HG03469 (cell line): ENCODE measurements at regions not wholly inside any gene's neighbourhood (a gene's known extent, or its start where the extent isn't known, plus 50 kb on each side); places are given as distances from the start of the nearest gene placed in this dataset.
"Not testable (repeated sequence)": the region's sequence is repeated elsewhere in the genome, so short reads cannot be mapped to it uniquely, and the experiment has no call there.

Experiments used
- ATAC-seq: cut with Tn5 transposase; IDR thresholded peaks from one replicate; pipeline ENCODE4 v1.9.1; 2021; ENCODE audit warnings: mild to moderate bottlenecking, moderate library complexity, moderate number of reproducible peaks; ENCODE audit not compliant: unreplicated experiment

DNA sequence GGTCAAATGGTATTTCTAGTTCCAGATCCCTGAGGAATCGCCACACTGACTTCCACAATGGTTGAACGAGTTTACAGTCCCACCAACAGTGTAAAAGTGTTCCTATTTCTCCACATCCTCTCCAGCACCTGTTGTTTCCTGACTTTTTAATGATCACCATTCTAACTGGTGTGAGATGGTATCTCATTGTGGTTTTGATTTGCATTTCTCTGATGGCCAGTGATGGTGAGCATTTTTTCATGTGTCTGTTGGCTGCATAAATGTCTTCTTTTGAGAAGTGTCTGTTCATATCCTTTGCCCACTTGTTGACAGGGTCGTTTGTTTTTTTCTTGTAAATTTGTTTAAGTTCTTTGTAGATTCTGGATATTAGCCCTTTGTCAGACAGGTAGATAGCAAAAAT lies 269.9 kb upstream of the NREP start:
- ATAC-seq: not testable (repeated sequence)

DNA sequence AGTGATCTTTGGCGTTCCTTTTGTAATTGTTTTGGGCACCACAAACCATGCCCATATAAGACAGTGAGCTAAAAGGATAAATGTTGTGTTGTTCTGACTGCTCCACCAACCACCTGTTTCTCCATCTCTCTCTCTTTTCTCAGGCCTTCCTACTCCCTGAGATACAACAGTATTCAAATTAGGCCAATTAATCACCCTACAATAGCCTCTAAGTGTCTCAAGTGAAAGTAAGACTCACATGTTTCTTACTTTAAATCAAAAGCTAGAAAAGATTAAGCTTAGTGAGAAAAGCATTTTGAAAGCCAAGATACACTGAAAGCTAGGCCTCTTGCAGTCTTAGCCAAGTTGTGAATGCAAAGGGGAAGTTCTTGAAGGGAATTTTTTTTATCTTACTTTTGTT lies 268.8 kb upstream of the NREP start:
- ATAC-seq: no peak

DNA sequence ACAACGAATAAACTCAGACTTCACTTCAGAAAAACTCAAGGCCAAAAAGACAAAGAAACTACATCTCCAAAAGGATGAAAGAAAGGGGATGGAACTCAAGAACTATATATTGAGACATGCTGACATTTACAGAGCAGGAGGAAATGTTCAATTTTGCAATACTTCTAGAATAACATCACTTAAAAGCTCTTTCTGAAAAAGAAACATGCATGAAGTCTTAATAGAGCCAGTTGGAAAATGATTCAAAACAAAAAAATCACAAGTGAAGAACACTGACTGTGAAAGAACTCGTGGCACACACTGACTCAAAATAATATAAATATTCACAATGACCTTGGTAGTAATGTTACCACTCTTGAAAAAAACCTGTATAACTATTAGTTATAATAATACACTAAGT lies 267.8 kb upstream of the NREP start:
- ATAC-seq: no peak

DNA sequence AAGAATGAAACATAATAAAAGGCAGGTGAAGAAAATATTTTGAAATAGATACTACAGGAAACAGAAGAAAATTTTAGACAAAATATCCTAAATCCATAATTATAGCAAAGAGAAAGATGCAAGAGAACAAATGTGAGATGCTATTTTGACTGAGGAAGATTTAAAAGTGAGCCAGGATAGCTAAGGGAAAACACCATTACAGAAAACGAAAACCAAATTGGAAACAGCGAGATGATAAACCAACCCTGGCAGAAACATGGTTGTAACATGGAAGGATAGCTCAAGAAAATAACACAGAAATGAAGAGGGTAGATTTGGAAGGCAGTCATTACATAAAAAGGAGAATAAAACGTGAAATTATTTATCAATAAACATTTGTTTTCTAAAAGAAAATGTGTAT lies 267.2 kb upstream of the NREP start:
- ATAC-seq: no peak

DNA sequence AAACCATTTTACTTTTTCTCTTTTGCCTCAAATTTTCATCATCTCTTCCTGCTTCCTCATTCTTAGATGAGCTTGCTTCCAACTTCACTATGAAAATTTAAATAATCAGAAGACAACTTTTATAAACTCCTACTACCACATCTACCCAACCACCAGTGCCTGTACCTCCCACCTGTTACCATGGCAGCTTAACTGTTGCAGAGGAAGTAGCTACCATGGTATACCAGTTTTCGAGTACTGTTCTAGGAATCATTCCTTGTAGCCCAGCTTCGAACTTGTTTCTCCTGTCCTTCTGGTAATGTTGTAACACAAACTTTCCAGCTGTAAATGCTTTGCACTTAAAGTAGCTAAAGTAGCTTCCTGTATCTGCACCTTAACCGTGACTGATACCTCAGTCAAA lies 266.8 kb upstream of the NREP start:
- no peak for ATAC-seq

DNA sequence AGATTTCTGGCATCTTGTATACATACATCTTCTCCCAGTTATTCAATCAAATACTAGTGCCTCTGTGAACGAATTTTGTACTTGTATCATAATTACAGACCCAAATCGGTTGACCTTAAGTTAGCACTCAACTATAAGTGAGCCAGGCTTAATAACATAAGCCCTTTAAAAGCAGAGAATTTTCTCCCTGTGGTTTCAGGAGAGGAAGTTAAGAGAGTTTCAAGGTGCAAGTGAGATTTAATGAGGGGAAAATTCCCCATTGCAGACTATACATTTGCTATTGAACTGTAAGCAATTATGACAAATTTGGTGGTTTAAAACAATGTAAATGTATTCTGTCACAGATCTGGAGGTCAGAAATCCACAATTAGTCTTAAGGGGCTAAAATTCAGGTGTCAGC lies 261.9 kb upstream of the NREP start:
- ATAC-seq: no peak

DNA sequence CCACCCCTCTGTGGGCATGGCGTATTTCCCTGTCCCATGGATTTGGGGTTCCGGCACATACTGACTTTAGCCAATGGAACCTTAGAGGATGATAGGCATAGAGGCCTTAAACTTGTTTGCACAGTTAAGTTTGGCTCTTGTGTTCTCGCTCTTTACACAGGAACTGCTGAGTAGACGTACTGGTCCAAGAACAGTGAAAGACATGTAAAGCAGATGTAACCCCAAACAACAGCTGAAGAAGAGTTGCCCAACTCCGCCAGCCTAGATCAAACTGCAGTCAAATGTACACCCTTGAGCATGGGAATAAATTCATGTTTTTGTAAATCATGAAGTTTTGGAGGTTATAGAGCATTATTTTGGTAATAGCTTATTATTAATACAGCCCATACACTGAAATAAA lies 260.0 kb upstream of the NREP start:
- no peak for ATAC-seq

DNA sequence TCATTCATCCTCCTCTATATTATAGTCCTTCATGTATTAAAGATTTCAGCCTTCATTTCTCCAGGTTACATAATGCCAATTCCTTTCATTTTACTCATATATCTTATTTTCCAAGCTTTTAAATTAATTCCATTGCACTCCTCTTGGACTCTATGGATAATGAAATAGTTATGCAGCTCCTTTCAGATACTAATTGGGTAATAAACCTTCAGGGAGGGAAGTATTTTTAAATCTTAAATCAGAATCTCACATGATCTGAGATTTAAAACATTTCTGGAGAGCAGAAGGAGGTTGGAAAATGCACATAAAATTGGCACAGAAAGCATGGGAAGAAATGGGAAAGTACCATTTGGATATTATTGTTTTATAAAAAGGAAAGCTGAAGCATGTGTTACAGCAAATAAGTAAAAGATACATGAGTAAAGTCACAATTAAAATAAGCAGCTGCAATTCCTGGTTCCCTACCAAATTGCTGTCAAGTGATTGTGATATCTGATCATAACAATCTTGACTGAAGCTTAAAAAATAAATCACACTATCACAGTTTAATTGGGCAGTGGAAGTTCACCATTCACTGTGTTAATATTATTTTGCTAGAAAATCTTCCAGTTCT lies 257.9 kb upstream of the NREP start:
- ATAC-seq: no peak

DNA sequence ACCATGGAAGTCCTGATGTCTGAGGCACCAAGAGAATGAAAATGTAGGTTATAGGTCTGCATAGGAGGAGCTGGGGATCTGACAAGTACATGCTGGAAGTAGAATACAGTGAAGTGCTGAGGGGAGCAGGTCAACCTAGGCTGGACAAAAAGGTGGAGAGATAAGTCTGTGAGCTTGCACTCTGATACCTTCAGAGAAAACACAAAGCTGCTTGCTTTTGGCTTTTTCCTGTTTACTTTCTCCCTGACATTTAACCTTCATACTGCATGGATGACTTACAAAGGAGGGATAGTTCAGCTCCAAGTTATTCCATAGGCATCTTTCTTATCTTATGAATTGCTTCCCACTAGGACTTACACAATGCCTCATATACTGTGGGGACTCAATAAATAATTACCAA lies 256.7 kb upstream of the NREP start:
- ATAC-seq: no peak

DNA sequence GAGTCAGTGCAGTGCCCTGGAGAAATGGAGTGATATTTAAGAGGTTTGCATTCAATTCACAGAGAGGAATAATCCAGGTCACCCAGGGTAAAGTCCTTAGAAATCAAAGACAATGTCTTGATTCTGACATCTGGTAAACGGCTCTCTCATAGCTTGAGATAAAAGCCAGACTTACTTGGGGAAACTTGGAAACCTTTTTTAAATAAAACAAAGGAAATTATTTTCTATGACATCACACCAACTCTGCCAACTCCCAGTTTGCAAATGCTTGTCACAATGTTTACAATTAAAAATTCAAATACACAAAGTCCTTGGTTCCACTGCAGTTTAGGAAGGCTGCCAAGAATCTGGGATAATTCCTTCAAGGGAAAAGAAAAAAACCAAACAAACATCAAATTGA lies 255.1 kb upstream of the NREP start:
- no peak for ATAC-seq

DNA sequence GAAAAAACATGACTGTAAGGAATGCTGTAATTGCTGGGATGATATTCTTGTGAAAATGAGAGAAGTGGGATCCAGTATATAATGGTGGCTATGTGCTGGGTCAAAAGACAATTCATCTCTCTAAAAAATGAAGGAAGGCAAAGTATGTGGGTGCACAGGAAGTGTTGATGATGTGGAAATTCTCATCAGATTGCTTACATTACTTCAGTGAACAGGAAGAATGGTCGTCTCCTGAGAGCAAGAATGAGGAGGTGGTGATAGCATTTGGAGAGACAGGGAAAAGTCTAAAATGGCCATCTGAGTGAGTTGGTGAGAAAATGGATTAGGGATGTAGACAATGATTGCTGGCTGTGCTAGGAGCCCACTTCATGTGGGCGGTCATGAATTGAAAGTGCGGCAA lies 253.5 kb upstream of the NREP start:
- ATAC-seq: no peak

DNA sequence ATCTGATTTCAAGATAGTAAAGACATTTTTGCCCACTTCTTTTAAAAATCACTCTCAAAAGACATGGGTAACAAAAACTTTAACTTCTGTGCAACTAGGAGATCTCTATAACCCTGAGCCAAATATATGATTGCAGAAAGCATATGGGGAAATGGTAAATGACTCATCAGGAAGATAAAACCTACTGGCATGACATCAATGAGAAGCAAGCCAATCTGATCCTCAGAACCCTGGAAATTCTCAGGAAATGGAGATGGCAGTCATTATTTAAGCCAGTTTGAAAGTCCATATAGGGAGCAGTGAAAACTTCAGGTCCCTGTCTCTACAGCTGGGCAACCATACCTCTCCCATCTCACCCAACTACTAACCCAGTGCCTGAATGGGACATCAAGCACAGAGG lies 249.7 kb upstream of the NREP start:
- no peak for ATAC-seq

DNA sequence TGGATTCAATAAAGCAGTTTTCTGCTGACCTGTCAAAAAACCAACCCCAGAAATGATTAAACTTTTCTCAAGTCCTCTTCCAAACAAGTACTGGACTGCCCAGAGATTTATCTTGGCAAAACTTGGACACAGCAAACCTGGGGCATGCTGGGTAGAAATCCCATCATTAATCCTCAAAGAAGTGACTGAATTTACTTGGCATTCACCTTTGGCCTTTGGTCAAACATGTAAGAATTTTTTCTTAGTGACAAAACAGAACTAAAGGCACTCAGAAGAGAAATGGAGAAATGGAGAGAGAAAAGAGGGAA lies 248.6 kb upstream of the NREP start:
- no peak for ATAC-seq

DNA sequence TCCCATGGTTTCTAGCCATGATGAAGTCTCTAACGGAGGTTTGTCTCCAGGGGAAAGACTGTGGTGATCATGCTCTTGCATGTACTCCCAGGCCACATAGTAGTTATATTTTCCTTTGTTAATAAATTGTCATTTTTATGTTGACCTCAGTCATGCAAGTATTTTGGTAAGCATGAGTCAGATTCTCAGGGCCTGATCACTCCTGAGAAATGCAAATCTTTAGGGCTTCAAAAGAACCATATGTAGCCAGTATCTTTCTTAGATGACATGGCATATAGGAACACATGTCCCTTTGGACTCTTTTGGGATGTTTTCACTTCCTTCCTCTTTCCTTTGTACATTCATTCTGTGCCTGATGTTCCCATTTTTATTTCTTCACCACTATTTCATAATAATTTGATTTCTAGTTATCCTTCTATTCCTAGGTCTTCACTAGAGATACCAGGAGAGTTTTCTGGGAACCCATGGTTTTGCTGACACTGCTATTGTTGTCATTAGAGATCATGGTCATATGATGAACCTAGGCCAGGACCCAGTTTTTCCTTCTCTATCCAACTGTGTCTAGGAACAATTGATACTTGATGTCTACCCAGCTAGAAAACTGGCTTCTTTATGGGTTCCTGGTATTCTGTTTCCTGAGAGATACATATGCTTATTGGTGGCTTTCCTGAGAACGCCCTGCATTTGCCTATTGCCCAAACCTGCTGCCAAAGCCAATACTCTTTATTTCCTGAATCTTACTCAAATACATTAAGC lies 248.1 kb upstream of the NREP start:
- peak; percentile 84 for ATAC-seq

DNA sequence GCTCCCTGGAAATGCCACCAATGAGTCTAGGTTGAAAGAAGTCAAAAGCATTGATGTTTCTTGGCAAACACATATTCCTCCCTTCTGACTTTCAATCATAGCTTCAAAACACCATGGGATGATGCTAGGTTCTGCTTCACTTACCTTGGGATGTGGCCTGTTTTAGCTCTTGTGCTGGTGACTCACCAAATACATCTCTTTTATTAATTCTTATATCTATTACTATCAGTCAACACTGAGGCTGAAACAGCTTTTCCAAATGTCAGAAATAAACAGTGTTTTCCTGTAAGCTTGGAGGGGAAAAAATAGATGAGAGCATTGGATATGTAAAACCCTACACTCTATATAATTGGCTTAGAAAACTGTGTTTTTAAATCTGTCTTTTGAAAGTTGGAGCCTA lies 245.4 kb upstream of the NREP start:
- no peak for ATAC-seq

DNA sequence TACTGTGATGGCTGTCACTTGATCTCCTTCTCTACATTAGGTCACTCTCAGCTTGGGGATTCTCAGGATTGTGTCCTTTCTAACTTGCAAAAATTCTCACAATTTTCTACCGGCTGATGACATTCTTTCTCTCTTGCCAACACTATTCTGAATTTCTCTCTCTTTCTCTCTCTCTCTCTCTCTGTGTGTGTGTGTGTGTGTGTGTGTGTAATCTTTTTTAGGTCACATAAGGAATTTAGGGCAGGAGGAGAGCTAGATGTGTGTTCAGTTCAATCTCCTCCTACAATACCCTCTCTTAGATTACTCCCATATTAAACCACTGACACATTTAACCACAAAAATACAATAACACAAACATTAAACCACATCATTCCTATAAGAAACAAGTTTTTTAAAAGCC lies 242.3 kb upstream of the NREP start:
- ATAC-seq: no peak

DNA sequence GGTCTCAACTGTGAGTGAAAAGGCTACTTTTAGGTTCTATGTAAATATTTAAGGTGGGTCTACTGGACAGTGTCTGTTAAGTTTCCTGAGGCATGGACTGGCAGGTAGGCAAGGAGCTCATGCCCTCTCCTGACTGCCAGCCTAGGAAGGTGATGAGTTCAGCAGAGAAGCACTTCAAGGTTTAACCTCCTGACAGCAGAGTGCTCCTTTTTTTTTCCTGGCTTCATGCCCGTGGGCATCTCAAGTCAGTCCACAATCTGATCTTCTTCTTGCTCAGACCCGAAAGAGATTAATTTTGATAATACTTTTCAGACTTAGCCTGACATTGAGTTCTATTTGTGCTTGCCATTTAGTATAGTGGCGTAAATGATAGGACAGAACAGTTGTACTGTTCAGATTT lies 241.9 kb upstream of the NREP start:
- no peak for ATAC-seq

DNA sequence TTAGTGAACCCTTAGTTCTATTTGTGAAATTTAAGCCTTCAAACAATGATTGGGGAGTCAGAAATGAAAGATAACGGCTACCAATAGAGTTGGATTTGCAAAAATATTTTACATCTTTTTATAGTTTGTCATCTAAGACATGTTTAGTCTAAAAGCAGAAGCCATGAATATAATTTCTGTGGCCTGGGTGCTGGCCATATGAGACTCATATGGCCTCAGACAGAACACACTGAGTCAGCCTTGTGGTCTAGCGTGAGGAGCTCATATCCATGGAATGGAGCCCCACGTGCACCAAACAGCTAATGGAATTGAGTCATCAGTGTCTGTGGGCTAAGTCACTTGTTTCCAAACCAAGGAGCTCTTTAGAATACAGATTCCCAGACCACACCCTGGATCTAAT lies 240.7 kb upstream of the NREP start:
- no peak for ATAC-seq

DNA sequence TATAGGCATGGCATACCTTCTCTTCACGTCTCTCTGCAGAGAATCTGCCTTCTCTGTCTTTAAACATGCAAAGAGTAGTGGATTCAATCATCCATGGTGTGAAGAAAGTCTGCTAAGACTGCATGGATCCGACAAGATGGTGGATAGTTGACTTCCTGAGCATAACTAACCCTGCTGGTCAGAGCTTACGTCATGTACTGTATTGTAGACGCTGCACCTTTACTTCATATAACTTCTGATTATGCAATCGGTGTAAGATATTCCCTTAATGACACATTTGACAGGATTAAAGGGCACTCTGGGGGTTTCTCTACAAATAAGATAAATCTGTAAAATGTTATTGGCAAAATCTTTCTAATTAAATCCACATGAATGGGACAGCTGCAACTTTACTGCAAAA lies 240.3 kb upstream of the NREP start:
- ATAC-seq: no peak

DNA sequence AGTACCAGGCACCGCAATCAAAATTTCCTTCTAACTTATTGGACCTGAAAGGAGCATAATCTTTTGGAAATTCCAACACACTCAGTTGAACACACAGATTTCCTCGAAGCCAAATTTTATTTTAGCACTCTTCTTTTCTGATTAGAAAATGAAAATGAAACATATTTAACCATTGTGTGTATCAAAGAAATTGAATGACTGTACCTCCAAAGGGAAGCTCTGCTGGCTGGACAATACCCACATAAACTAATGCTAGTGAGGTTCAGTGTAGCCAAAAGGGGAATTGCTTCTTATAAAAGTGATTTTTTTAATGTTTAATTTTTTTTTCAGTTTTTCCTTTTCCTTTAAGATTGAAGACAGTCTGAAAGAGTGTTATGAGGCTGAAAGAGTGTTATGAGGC lies 239.6 kb upstream of the NREP start:
- ATAC-seq: no peak

DNA sequence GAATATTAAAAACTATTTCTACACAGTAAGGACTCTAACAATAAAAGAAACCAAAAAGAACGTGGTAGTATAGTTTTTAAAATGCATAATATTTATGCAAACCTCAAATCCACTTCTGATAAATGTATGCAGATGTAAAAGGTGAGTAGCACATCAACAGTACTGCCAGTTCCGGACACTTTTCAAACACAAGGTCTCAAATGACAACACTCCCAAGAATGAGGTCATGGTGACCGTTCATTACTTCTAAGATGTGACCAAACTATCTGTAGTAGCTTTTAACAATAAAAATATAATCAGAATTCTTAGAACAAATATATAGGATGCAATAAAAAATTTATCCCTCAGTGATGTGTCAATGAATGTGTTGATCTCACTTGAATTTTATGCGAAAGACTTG lies 238.7 kb upstream of the NREP start:
- ATAC-seq: no peak

DNA sequence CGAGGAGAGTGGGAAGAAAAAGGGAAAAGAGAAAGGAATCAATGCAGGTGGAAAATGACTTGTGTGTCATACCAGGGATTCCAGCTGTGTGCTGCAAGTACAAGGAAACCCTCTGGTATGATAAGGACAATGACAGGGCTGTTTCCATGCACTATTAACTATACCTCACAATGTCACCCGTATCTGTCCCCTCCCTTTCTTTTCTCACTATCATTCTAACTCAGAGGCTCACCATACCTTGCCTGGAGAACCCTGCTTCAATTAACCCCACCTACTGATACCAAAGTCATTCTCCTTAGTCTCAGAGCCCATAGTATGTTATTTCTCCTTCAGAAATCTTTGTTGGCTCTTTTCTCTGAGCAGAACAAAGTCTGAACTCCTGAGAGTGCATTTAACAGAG lies 236.2 kb upstream of the NREP start:
- no peak for ATAC-seq

DNA sequence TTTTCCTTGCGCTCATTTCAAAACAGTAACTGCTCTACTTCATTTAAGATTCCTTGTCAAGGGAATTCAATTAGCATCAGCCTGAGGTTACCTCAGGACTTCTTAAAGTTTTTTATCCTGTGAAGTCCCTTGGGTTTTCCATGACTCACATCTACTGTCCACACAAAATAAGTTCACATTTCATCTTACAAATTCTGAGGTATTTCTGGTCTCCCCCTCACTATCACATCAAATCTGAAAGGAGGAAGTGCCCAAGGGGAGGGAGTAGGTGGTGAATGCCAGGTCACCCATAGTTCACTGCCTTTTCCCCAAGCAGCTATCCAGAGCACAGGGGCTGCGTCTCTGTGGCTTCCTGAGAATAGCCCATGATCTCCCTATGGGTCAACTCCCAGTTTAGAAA lies 227.1 kb upstream of the NREP start:
- peak; percentile 81 for ATAC-seq
